B cell (primary cell): ENCODE measurements at regions not wholly inside any gene's neighbourhood (a gene's known extent, or its start where the extent isn't known, plus 50 kb on each side); places are given as distances from the start of the nearest gene placed in this dataset.

Experiments
- ATAC-seq: fragments of 200-7000 bp; cut with Tn5 transposase; one replicate; pipeline ENCODE4 v1.10.0; 2021; ENCODE audit warnings: low read depth, mild to moderate bottlenecking, moderate number of reproducible peaks, moderate library complexity
- CTCF ChIA-PET: fragments of 350-600 bp; sonication (Branson Sonifier 250); formaldehyde crosslinking; loops from one replicate; lab custom pipeline; 2021; ENCODE audit warnings: antibody characterized with exemption, inconsistent platforms; lab: Charles Lee
- POLR2A ChIA-PET: fragments of 350-600 bp; sonication (Branson Sonifier 250); formaldehyde crosslinking; loops from one replicate; lab custom pipeline; 2021; ENCODE audit warnings: antibody characterized with exemption; lab: Charles Lee
- DNase-seq: peaks from one replicate; pipeline ENCODE4 v3.0.0; 2013
- H2AFZ ChIP-seq: 2 replicates; pipeline ENCODE4 v1.6.1; 2012; ENCODE audit warnings: mild to moderate bottlenecking, low read depth, low read length; ENCODE audit not compliant: insufficient read depth, poor library complexity, severe bottlenecking
- H3K27ac ChIP-seq, 2 donors: 1 replicate in 1 of 2; 2 replicates in 1 of 2; pipeline ENCODE4 v1.5.1; 2012 to 2013; ENCODE audit warnings: low read length in 2 of 2, mild to moderate bottlenecking in 2 of 2, moderate library complexity in 1 of 2
- H3K27me3 ChIP-seq, 4 experiments: fragments of 200-600 bp in 1 of 4; sonication (generic) in 1 of 4; replicated peaks in 1 of 4; 1 replicate in 2 of 4; 2 replicates in 2 of 4; pipeline versions ENCODE4 v1.6.1 to v1.7.0; 2013 to 2016; ENCODE audit warnings: low read length in 3 of 4, mild to moderate bottlenecking in 2 of 4, mixed read lengths in 1 of 4, moderate library complexity in 1 of 4; ENCODE audit not compliant: insufficient read depth in 4 of 4, control insufficient read depth in 3 of 4; ENCODE audit errors: control extremely low read depth in 1 of 4
- H3K36me3 ChIP-seq, 2 experiments: replicated peaks in 1 of 2; 1 replicate in 1 of 2; 2 replicates in 1 of 2; pipeline versions ENCODE4 v1.6.1 to v1.7.1; 2013; ENCODE audit warnings: low read length in 1 of 2; ENCODE audit not compliant: insufficient read depth in 2 of 2, control insufficient read depth in 1 of 2; ENCODE audit errors: control extremely low read depth in 1 of 2, extremely low read depth in 1 of 2
- H3K4me1 ChIP-seq, 2 donors: fragments of 200-600 bp in 1 of 2; sonication (generic) in 1 of 2; 1 replicate in 1 of 2; 2 replicates in 1 of 2; pipeline versions ENCODE4 v1.5.1 to v1.6.1; 2013 to 2017; ENCODE audit warnings: low read length in 2 of 2; ENCODE audit not compliant: control insufficient read depth in 2 of 2, insufficient read depth in 2 of 2
- H3K4me2 ChIP-seq: replicated peaks from 2 replicates; pipeline ENCODE3; 2012; ENCODE audit warnings: mild to moderate bottlenecking, low read depth, low read length; ENCODE audit not compliant: poor library complexity, severe bottlenecking
- H3K4me3 ChIP-seq, 5 experiments: fragments of 200-600 bp in 1 of 5; sonication (generic) in 1 of 5; 1 replicate in 3 of 5; 2 replicates in 2 of 5; pipeline versions ENCODE4 v1.5.1 to v1.7.0; 2011 to 2016; ENCODE audit warnings: low read length in 4 of 5, mild to moderate bottlenecking in 4 of 5, low read depth in 2 of 5, control low read depth in 1 of 5, moderate library complexity in 1 of 5; ENCODE audit not compliant: insufficient read depth in 1 of 5; ENCODE audit errors: control extremely low read depth in 1 of 5, extremely low read depth in 1 of 5
- H3K79me2 ChIP-seq: fragments of 200-600 bp; sonication (generic); one replicate; pipeline ENCODE4 v1.6.0; 2016; ENCODE audit warnings: low read length; ENCODE audit not compliant: control insufficient read depth, insufficient read depth
- H3K9ac ChIP-seq: fragments of 200-600 bp; sonication (generic); 2 replicates; pipeline ENCODE4 v1.6.1; 2017; ENCODE audit warnings: mild to moderate bottlenecking, low read length, moderate library complexity
- H3K9me3 ChIP-seq, 3 donors: one replicate each; pipeline versions ENCODE4 v1.6.1 to v1.7.1; 2013; ENCODE audit warnings: low read length in 2 of 3; ENCODE audit not compliant: control insufficient read depth in 2 of 3, insufficient read depth in 1 of 3; ENCODE audit errors: control extremely low read depth in 1 of 3
- H4K20me1 ChIP-seq: 2 replicates; pipeline ENCODE4 v1.6.0; 2012; ENCODE audit warnings: mild to moderate bottlenecking, low read length; ENCODE audit not compliant: insufficient read depth, control insufficient read depth, poor library complexity, severe bottlenecking
- H3K27ac Mint-ChIP-seq: one replicate; pipeline ENCODE4 v1.8.0; 2021; ENCODE audit warnings: mixed read lengths
- H3K27me3 Mint-ChIP-seq: one replicate; pipeline ENCODE4 v1.8.0; 2021; ENCODE audit warnings: mixed read lengths
- H3K4me1 Mint-ChIP-seq: one replicate; pipeline ENCODE4 v1.8.0; 2021; ENCODE audit warnings: mixed read lengths
- H3K4me3 Mint-ChIP-seq: one replicate; pipeline ENCODE4 v1.8.0; 2021; ENCODE audit warnings: mixed read lengths
- H3K9me3 Mint-ChIP-seq: one replicate; pipeline ENCODE4 v1.8.0; 2022; ENCODE audit warnings: mixed read lengths; ENCODE audit not compliant: insufficient read depth
- EZH2 ChIP-seq: IDR thresholded peaks from 2 replicates; pipeline ENCODE4 v1.6.1; 2012; ENCODE audit warnings: borderline replicate concordance, low read depth, mild to moderate bottlenecking, moderate library complexity, low read length; ENCODE audit not compliant: insufficient read depth, poor library complexity, severe bottlenecking
- WGBS: methylation state at CpG from one replicate; pipeline ENCODE4 v1.1.5; 2013; ENCODE audit warnings: missing lambda C conversion rate; ENCODE audit not compliant: insufficient coverage; 5-methylcytosine and 5-hydroxymethylcytosine counted together
- intact Hi-C: fragments of 100-400 bp; cut with micrococcal nuclease; formaldehyde crosslinking; loops from one replicate; pipeline ENCODE4 v1.10.0; 2022
- TF ChIP-seq, protein P1 (sequence below): fragments of 200-600 bp; IDR thresholded peaks from one replicate; pipeline ENCODE4 v1.8.0; 2022; ENCODE audit warnings: antibody characterized with exemption, mild to moderate bottlenecking

DNA sequence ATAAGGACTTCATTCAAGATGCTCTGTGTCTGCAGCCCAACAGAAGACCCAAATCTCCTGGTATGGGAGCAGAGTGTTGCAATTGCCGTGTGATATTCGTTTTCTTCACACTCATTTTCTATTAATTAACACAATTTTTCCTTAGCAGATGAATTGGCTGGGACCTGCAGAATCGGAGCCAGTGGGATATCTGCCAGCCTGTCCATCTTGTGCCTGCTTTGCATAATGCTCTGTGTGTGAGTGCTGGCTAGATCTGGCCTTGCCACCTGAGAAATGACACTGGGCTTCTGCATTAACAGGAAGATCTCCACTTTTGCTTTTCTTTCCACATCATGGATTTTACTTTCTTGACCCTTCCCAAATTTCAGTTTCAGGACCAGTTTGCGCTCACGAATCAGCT, 70.4 kb upstream of the GPR158 start:
- WGBS: 80% methylated on average over 2 of the region's 5 CpGs
- Histone ChIP-seq H3K9ac (no peak overlapping the region), H3K4me2 (no peak overlapping the region), H3K27me3 (no peaks in the 10 kb centered on the region), H2AFZ (no peak overlapping the region), H3K36me3 (no peaks in the 10 kb centered on the region), H3K4me3 (no peak overlapping the region), H3K79me2 (no peaks in the 10 kb centered on the region), H3K4me1 (no peaks in the 10 kb centered on the region), H3K27ac (no peak overlapping the region), H3K9me3 (peaks cover 0 to 4% (median 0%) of the 10 kb centered on the region in 3 donors), H4K20me1 (no peaks in the 10 kb centered on the region)
- intact Hi-C loops: no loop called here
- TF ChIP-seq EZH2: no peak
- TF ChIP-seq, protein P1, sequence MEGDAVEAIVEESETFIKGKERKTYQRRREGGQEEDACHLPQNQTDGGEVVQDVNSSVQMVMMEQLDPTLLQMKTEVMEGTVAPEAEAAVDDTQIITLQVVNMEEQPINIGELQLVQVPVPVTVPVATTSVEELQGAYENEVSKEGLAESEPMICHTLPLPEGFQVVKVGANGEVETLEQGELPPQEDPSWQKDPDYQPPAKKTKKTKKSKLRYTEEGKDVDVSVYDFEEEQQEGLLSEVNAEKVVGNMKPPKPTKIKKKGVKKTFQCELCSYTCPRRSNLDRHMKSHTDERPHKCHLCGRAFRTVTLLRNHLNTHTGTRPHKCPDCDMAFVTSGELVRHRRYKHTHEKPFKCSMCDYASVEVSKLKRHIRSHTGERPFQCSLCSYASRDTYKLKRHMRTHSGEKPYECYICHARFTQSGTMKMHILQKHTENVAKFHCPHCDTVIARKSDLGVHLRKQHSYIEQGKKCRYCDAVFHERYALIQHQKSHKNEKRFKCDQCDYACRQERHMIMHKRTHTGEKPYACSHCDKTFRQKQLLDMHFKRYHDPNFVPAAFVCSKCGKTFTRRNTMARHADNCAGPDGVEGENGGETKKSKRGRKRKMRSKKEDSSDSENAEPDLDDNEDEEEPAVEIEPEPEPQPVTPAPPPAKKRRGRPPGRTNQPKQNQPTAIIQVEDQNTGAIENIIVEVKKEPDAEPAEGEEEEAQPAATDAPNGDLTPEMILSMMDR: no peak
- H3K27ac Mint-ChIP-seq: no peak overlapping the region
- H3K4me1 Mint-ChIP-seq: no peaks in the 10 kb centered on the region
- no peak overlapping the region for H3K4me3 Mint-ChIP-seq
- H3K27me3 Mint-ChIP-seq: peaks cover 12% of the 10 kb centered on the region
- no peaks in the 10 kb centered on the region for H3K9me3 Mint-ChIP-seq
- ATAC-seq (no peak), DNase-seq (no peak)
- ChIA-PET POLR2A (no interaction called here), CTCF (interaction anchor here (1.5 kb wide), 1 partner anchor 9 kb away, joined by 4 read pairs; no protein-coding TSS in a partner anchor)

DNA sequence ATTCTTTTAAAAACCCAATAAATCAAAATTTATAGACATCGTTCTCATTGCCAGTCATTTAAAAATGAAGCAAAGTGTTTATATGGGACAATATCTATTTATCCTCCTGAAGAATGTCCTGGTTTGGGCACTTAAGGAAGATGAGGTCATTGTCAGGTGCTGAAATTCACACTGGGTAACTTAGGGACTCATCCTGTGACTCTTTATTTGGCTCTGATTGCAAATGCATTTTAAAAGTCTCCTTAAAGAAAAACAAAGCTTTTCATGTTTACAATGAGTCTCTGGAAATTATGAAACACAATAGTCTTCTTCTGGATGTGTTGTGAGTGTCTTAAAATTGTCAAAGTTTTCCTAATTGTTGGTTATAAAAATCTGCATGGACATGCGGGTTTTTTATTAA, 69.5 kb upstream of the GPR158 start:
- H3K4me3 Mint-ChIP-seq: no peak overlapping the region
- Histone ChIP-seq H3K9me3 (peaks cover 0 to 4% (median 0%) of the 10 kb centered on the region in 3 donors), H4K20me1 (no peaks in the 10 kb centered on the region), H3K4me2 (no peak overlapping the region), H3K4me3 (no peak overlapping the region), H3K36me3 (no peaks in the 10 kb centered on the region), H2AFZ (no peak overlapping the region), H3K27me3 (no peaks in the 10 kb centered on the region), H3K9ac (no peak overlapping the region), H3K27ac (no peak overlapping the region), H3K4me1 (no peaks in the 10 kb centered on the region), H3K79me2 (no peaks in the 10 kb centered on the region)
- H3K27me3 Mint-ChIP-seq: peaks cover 12% of the 10 kb centered on the region
- no peak for TF ChIP-seq EZH2
- TF ChIP-seq, protein P1: no peak
- WGBS: no CpG with 5 or more reads among the region's 2 CpGs
- ATAC-seq: no peak
- H3K4me1 Mint-ChIP-seq: no peaks in the 10 kb centered on the region
- POLR2A ChIA-PET: no interaction called here
- intact Hi-C loops: no loop called here
- no peaks in the 10 kb centered on the region for H3K9me3 Mint-ChIP-seq
- no peak for DNase-seq
- CTCF ChIA-PET: interaction anchor here (1.5 kb wide), 1 partner anchor 8 kb away, joined by 4 read pairs; no protein-coding TSS in a partner anchor
- H3K27ac Mint-ChIP-seq: no peak overlapping the region
